B cell (primary cell): ENCODE measurements at regions not wholly inside any gene's neighbourhood (a gene's known extent, or its start where the extent isn't known, plus 50 kb on each side); places are given as distances from the start of the nearest gene placed in this dataset. TPM values are rescaled to one million over a fixed set of nuclear protein-coding genes. Genes with fewer than 3 reads are reported as not detected.

Source experiments
- small RNA-seq: library from RNA; depleted of rRNA; stranded (forward); fragments of <200 nt; gene quantifications from one replicate; pipeline ENCODE3, GENCODE V24; 2012; ENCODE audit warnings: low replicate concordance, low read depth; ENCODE audit not compliant: insufficient read length

Small RNA genes in the stretch of these regions (small RNA-seq; reads per million reads assigned to genes)
- not detected for gene AC092666.2
